ENCODE measurements at regions not wholly inside any gene's neighbourhood (a gene's known extent, or its start where the extent isn't known, plus 50 kb on each side); places are given as distances from the start of the nearest gene placed in this dataset.
A peak's percentile ranks its signal among the peaks of the same experiment; 100 is the strongest.

DNA sequence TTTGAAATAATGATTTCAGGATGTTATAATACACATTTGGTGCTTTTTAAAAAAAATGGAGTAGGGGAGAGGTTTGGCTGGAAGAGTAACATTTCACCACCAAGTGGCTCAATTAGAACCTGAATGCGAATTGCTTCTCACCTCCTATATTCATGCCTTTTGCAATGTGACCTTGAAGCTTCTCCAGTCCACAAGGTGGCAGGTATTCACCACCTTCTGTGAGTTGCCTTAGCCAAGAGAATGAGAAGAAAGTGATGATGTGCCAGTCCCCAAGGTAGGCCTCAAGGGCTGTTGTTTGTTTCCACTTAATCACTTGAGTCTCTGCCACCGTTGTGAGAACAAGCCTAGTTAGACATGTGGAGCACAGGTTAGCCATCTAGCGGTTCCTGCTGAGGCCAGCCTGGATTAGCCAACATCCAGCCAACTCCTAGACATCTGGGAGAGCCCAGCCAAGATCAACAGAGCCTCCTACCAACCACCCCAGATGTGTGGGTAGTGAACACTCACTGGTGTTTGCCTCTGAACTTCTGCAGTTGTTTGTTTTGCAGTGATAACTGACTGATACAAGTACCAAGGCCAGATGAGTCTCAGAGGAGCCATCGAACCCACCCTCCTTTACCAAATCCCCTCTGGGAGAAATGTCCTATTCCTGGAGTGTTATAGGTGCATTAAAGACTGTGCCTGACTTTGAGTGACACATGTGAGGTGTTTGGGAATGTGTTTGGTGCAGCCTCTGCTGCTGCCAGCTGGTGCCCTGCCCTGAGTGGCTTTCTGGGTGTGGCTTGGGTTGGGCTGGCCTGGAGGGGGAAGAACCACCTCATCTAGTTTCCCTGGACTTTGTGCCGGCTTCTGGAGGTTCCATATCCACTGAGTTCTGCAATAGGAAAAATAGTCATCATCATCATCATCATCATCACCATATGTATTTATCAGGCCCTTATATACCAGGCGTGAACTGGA, 132.5 kb upstream of the RFLNA start:
- Histone ChIP-seq H3K4me3 (ENCODE audit: control insufficient read depth in 2 of 3, extremely low read depth in 1 of 3, insufficient read depth in 2 of 3, low read depth in 1 of 3, low read length in 3 of 3) (no peak overlapping the region), H3K9me1 (ENCODE audit: control insufficient read depth, extremely low read depth, insufficient read depth, low read length) (no peaks in the 10 kb centered on the region), H3K9ac (ENCODE audit: control insufficient read depth, extremely low read depth, insufficient read depth, low read length) (no peak overlapping the region), H3K27me3 (ENCODE audit: control insufficient read depth, extremely low read depth, insufficient read depth, low read length) (peaks cover under 1% of the 10 kb centered on the region), H3K9me3 (ENCODE audit: control insufficient read depth, low read depth, low read length) (no peaks in the 10 kb centered on the region), H2AFZ (ENCODE audit: control insufficient read depth, low read length) (no peak overlapping the region), H3K27ac (ENCODE audit: control insufficient read depth, insufficient read depth, low read length) (no peak overlapping the region), H4K20me1 (ENCODE audit: control insufficient read depth, extremely low read depth, insufficient read depth, low read length) (no peaks in the 10 kb centered on the region), H3K36me3 (ENCODE audit: control insufficient read depth in 2 of 2, extremely low read depth in 1 of 2, insufficient read depth in 2 of 2, low read length in 2 of 2) (no peaks in the 10 kb centered on the region), H3K79me2 (ENCODE audit: control insufficient read depth, insufficient read depth, low read length) (no peaks in the 10 kb centered on the region), H3K4me2 (ENCODE audit: control insufficient read depth, extremely low read depth, insufficient read depth, low read depth, low read length) (no peak overlapping the region), H3K4me1 (ENCODE audit: control insufficient read depth, extremely low read depth, insufficient read depth, low read length) (no peaks in the 10 kb centered on the region)
- no peak for DNase-seq (ENCODE audit: low read depth, low spot score)
- FAIRE-seq = peak; percentile 77
- dilution Hi-C loops (cut with MboI; ENCODE audit: extremely low pct_ligation_motif_present, low sequenced_read_pairs) = no loop called here
- TF ChIP-seq CTCF (optimal IDR thresholded peaks at IDR 0.05 in 1 of 3, IDR thresholded peaks at IDR 0.05 in 1 of 3, conservative IDR thresholded peaks at IDR 0.05 in 1 of 3; ENCODE audit: extremely low read depth in 1 of 3, insufficient read depth in 2 of 3, low read length in 3 of 3) = peak; percentile 25 to 64 (median 26)
- TF ChIP-seq EZH2 (IDR thresholded peaks at IDR 0.05; ENCODE audit: low read length) = no peak

DNA sequence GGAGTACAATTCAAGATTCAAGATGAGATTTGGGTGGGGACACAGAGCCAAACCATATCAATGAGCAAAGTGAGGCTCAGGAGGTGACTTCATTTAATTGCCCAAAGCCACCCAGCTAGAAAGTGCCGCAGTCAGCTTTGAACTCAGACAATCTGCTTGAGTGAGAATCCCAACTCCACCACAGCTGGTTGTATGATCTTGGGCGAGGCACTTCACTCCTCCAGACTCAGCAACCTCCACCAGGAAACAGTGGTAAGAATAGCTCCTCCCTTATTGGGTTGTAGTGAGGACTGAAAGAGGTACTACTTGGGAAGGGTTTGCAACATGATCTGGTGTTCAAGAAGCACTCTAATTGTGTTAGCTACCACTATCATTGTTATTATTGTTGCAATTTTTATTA, 129.2 kb upstream of the RFLNA start:
- no peak for DNase-seq (ENCODE audit: low read depth, low spot score)
- no peak overlapping the region for H3K4me3 ChIP-seq (ENCODE audit: control insufficient read depth in 2 of 3, extremely low read depth in 1 of 3, insufficient read depth in 2 of 3, low read depth in 1 of 3, low read length in 3 of 3)
- no peak overlapping the region for H3K9ac ChIP-seq (ENCODE audit: control insufficient read depth, extremely low read depth, insufficient read depth, low read length)
- no peaks in the 10 kb centered on the region for H3K79me2 ChIP-seq (ENCODE audit: control insufficient read depth, insufficient read depth, low read length)
- TF ChIP-seq EZH2 (IDR thresholded peaks at IDR 0.05; ENCODE audit: low read length) (no peak), CTCF (optimal IDR thresholded peaks at IDR 0.05 in 1 of 3, IDR thresholded peaks at IDR 0.05 in 1 of 3, conservative IDR thresholded peaks at IDR 0.05 in 1 of 3; ENCODE audit: extremely low read depth in 1 of 3, insufficient read depth in 2 of 3, low read length in 3 of 3) (no peak)
- H2AFZ ChIP-seq (ENCODE audit: control insufficient read depth, low read length) = no peak overlapping the region
- no peaks in the 10 kb centered on the region for H3K9me1 ChIP-seq (ENCODE audit: control insufficient read depth, extremely low read depth, insufficient read depth, low read length)
- H3K27ac ChIP-seq (ENCODE audit: control insufficient read depth, insufficient read depth, low read length) = no peak overlapping the region
- no peak for FAIRE-seq
- dilution Hi-C loops (cut with MboI; ENCODE audit: extremely low pct_ligation_motif_present, low sequenced_read_pairs) = no loop called here
- no peaks in the 10 kb centered on the region for H3K36me3 ChIP-seq (ENCODE audit: control insufficient read depth in 2 of 2, extremely low read depth in 1 of 2, insufficient read depth in 2 of 2, low read length in 2 of 2)
- H3K4me1 ChIP-seq (ENCODE audit: control insufficient read depth, extremely low read depth, insufficient read depth, low read length) = no peaks in the 10 kb centered on the region
- H3K27me3 ChIP-seq (ENCODE audit: control insufficient read depth, extremely low read depth, insufficient read depth, low read length) = no peaks in the 10 kb centered on the region
- H3K4me2 ChIP-seq (ENCODE audit: control insufficient read depth, extremely low read depth, insufficient read depth, low read depth, low read length) = no peak overlapping the region
- no peaks in the 10 kb centered on the region for H4K20me1 ChIP-seq (ENCODE audit: control insufficient read depth, extremely low read depth, insufficient read depth, low read length)
- H3K9me3 ChIP-seq (ENCODE audit: control insufficient read depth, low read depth, low read length) = no peaks in the 10 kb centered on the region

Data from keratinocyte (primary cell).